Effector CD4-positive, alpha-beta T cell (primary cell): ENCODE measurements at regions not wholly inside any gene's neighbourhood (a gene's known extent, or its start where the extent isn't known, plus 50 kb on each side); places are given as distances from the start of the nearest gene placed in this dataset.
"Not testable (repeated sequence)": the region's sequence is repeated elsewhere in the genome, so short reads cannot be mapped to it uniquely, and the experiment has no call there.

Experiments used
- DNase-seq: peaks from one replicate; pipeline ENCODE4 v3.0.0-alpha.2; 2020

- no peak for DNase-seq
Observed at GRCh38 chr18:22044474-22045220, 124.7 kb upstream of the GATA6 start.

GRCh38 chr18:22045221-22045918 lies 124.0 kb upstream of the GATA6 start:
- no peak for DNase-seq

GRCh38 chr18:22046473-22046872 lies 122.9 kb upstream of the GATA6 start:
- DNase-seq, result no peak

GRCh38 chr18:22047485-22047884 lies 121.9 kb upstream of the GATA6 start:
- no peak for DNase-seq

- no peak for DNase-seq
Observed at GRCh38 chr18:22048221-22048620, 121.2 kb upstream of the GATA6 start.

GRCh38 chr18:22048932-22049615 lies 120.3 kb upstream of the GATA6 start:
- DNase-seq, result no peak

GRCh38 chr18:22052405-22053105 lies 116.8 kb upstream of the GATA6 start:
- no peak for DNase-seq

- no peak for DNase-seq
Observed at GRCh38 chr18:22055466-22056238, 113.7 kb upstream of the GATA6 start.

GRCh38 chr18:22056950-22057349 lies 112.4 kb upstream of the GATA6 start:
- DNase-seq, result no peak

GRCh38 chr18:22057908-22058527 lies 111.4 kb upstream of the GATA6 start:
- no peak for DNase-seq

- no peak for DNase-seq
Observed at GRCh38 chr18:22060361-22060760, 109.0 kb upstream of the GATA6 start.

GRCh38 chr18:22063102-22063501 lies 106.3 kb upstream of the GATA6 start:
- no peak for DNase-seq

- DNase-seq, result no peak
Observed at GRCh38 chr18:22063672-22064071, 105.7 kb upstream of the GATA6 start.

GRCh38 chr18:22064581-22064980 lies 104.8 kb upstream of the GATA6 start:
- no peak for DNase-seq

- DNase-seq, result no peak
Observed at GRCh38 chr18:22065311-22065710, 104.1 kb upstream of the GATA6 start.

GRCh38 chr18:22066083-22066485 lies 103.3 kb upstream of the GATA6 start:
- no peak for DNase-seq

- no peak for DNase-seq
Observed at GRCh38 chr18:22067109-22067508, 102.3 kb upstream of the GATA6 start.

GRCh38 chr18:22067682-22068081 lies 101.7 kb upstream of the GATA6 start:
- DNase-seq, result no peak

- DNase-seq, result not testable (repeated sequence)
Observed at GRCh38 chr18:22068784-22069183, 100.6 kb upstream of the GATA6 start.

- no peak for DNase-seq
Observed at GRCh38 chr18:22069916-22070315, 99.5 kb upstream of the GATA6 start.

- DNase-seq, result no peak
Observed at GRCh38 chr18:22073411-22073810, 96.0 kb upstream of the GATA6 start.
